Effector memory CD8-positive, alpha-beta T cell (primary cell): ENCODE measurements at regions not wholly inside any gene's neighbourhood (a gene's known extent, or its start where the extent isn't known, plus 50 kb on each side); places are given as distances from the start of the nearest gene placed in this dataset.

ENCODE experiments used
- ATAC-seq: fragments of 150-1000 bp; cut with Tn5 transposase; replicated peaks from 2 replicates; pipeline ENCODE4 v1.10.0; 2021; ENCODE audit warnings: mild to moderate bottlenecking, moderate library complexity
- DNase-seq, 3 experiments: peaks; one replicate each; pipeline ENCODE4 v3.0.0; 2021
- H3K27ac Mint-ChIP-seq, 2 donors: one replicate each; pipeline ENCODE4 v1.8.0; 2022; ENCODE audit warnings: mild to moderate bottlenecking in 2 of 2, mixed read lengths in 2 of 2, moderate library complexity in 2 of 2
- H3K27me3 Mint-ChIP-seq, 2 donors: one replicate each; pipeline ENCODE4 v1.8.0; 2022; ENCODE audit warnings: mixed read lengths in 2 of 2
- H3K36me3 Mint-ChIP-seq: one replicate; pipeline ENCODE4 v1.8.0; 2022; ENCODE audit warnings: mild to moderate bottlenecking, moderate library complexity, mixed read lengths; ENCODE audit not compliant: insufficient read depth
- H3K4me1 Mint-ChIP-seq, 2 donors: one replicate each; pipeline ENCODE4 v1.8.0; 2022; ENCODE audit warnings: low read depth in 2 of 2, mixed read lengths in 2 of 2
- H3K4me3 Mint-ChIP-seq, 2 donors: one replicate each; pipeline ENCODE4 v1.8.0; 2022; ENCODE audit warnings: mild to moderate bottlenecking in 2 of 2, mixed read lengths in 2 of 2, moderate library complexity in 2 of 2
- H3K9me3 Mint-ChIP-seq, 2 donors: one replicate each; pipeline ENCODE4 v1.8.0; 2022; ENCODE audit warnings: mixed read lengths in 2 of 2

- peaks cover 19 to 29% of the 10 kb centered on the region in 2 donors for H3K4me1 Mint-ChIP-seq
- H3K4me3 Mint-ChIP-seq = peak overlapping the region; percentile 63 to 80
- H3K9me3 Mint-ChIP-seq = no peaks in the 10 kb centered on the region
- ATAC-seq = no peak
- no peak for DNase-seq
- H3K36me3 Mint-ChIP-seq = no peaks in the 10 kb centered on the region
- H3K27me3 Mint-ChIP-seq = peaks cover 0 to 1% of the 10 kb centered on the region in 2 donors
- no peak overlapping the region for H3K27ac Mint-ChIP-seq
Measured at GRCh38 chr7:96836456-96836855, 126.8 kb upstream of the SEM1 start.

- DNase-seq (peak; percentile 3 to 25 (median 4)), ATAC-seq (peak; percentile 91)
- peaks cover 19 to 29% of the 10 kb centered on the region in 2 donors for H3K4me1 Mint-ChIP-seq
- H3K9me3 Mint-ChIP-seq = no peaks in the 10 kb centered on the region
- peak overlapping the region; percentile 63 to 80 for H3K4me3 Mint-ChIP-seq
- peaks cover 4 to 6% of the 10 kb centered on the region in 2 donors for H3K27me3 Mint-ChIP-seq
- H3K36me3 Mint-ChIP-seq = no peaks in the 10 kb centered on the region
- peak overlapping the region; percentile 77 to 81 for H3K27ac Mint-ChIP-seq
Measured at GRCh38 chr7:96837593-96837992, 127.9 kb upstream of the SEM1 start.

- H3K36me3 Mint-ChIP-seq = no peaks in the 10 kb centered on the region
- no peaks in the 10 kb centered on the region for H3K9me3 Mint-ChIP-seq
- H3K4me1 Mint-ChIP-seq = peaks cover 19 to 29% of the 10 kb centered on the region in 2 donors
- H3K27me3 Mint-ChIP-seq = peaks cover 13 to 14% of the 10 kb centered on the region in 2 donors
- H3K4me3 Mint-ChIP-seq = peak overlapping the region in 1 of 2 donors; percentile 12
- DNase-seq (no peak), ATAC-seq (no peak)
- H3K27ac Mint-ChIP-seq = no peak overlapping the region
Measured at GRCh38 chr7:96838481-96838880, 128.8 kb upstream of the SEM1 start.

- Mint-ChIP-seq H3K27ac (no peak overlapping the region), H3K36me3 (no peaks in the 10 kb centered on the region), H3K27me3 (peaks cover 0 to 19% of the 10 kb centered on the region in 2 donors), H3K4me1 (no peaks in the 10 kb centered on the region), H3K4me3 (no peak overlapping the region), H3K9me3 (peaks cover 0 to 6% of the 10 kb centered on the region in 2 donors)
- ATAC-seq = no peak
- no peak for DNase-seq
Measured at GRCh38 chr7:96855139-96855538, 145.5 kb upstream of the SEM1 start.

GRCh38 chr7:96855691-96856090 lies 146.0 kb upstream of the SEM1 start:
- H3K9me3 Mint-ChIP-seq = peaks cover 0 to 6% of the 10 kb centered on the region in 2 donors
- no peaks in the 10 kb centered on the region for H3K4me1 Mint-ChIP-seq
- H3K27me3 Mint-ChIP-seq = peaks cover 5 to 21% of the 10 kb centered on the region in 2 donors
- no peak overlapping the region for H3K4me3 Mint-ChIP-seq
- ATAC-seq (no peak), DNase-seq (no peak)
- H3K27ac Mint-ChIP-seq = no peak overlapping the region
- no peaks in the 10 kb centered on the region for H3K36me3 Mint-ChIP-seq

- Mint-ChIP-seq H3K27ac (no peak overlapping the region), H3K27me3 (peaks cover 15 to 19% of the 10 kb centered on the region in 2 donors), H3K36me3 (no peaks in the 10 kb centered on the region), H3K9me3 (no peaks in the 10 kb centered on the region), H3K4me3 (no peak overlapping the region), H3K4me1 (no peaks in the 10 kb centered on the region)
- ATAC-seq (no peak), DNase-seq (no peak)
Measured at GRCh38 chr7:96869538-96869937, 135.8 kb upstream of the DLX6 start.

GRCh38 chr7:96870185-96870584 lies 135.2 kb upstream of the DLX6 start:
- DNase-seq = no peak
- no peak overlapping the region for H3K27ac Mint-ChIP-seq

GRCh38 chr7:96870934-96871333 lies 134.4 kb upstream of the DLX6 start:
- Mint-ChIP-seq H3K36me3 (no peaks in the 10 kb centered on the region), H3K27me3 (peaks cover 15 to 19% of the 10 kb centered on the region in 2 donors), H3K4me3 (no peak overlapping the region), H3K9me3 (no peaks in the 10 kb centered on the region), H3K27ac (no peak overlapping the region), H3K4me1 (no peaks in the 10 kb centered on the region)
- no peak for ATAC-seq
- no peak for DNase-seq

More at GRCh38 chr7:96870185-96870584, 135.2 kb upstream of the DLX6 start:
- H3K36me3 Mint-ChIP-seq = no peaks in the 10 kb centered on the region
- H3K4me1 Mint-ChIP-seq = no peaks in the 10 kb centered on the region
- no peak for ATAC-seq
- H3K27me3 Mint-ChIP-seq = peaks cover 15 to 19% of the 10 kb centered on the region in 2 donors
- H3K9me3 Mint-ChIP-seq = no peaks in the 10 kb centered on the region
- H3K4me3 Mint-ChIP-seq = no peak overlapping the region

- peaks cover 0 to 11% of the 10 kb centered on the region in 2 donors for H3K27me3 Mint-ChIP-seq
Measured at GRCh38 chr7:96887426-96887825, 117.9 kb upstream of the DLX6 start.

GRCh38 chr7:96899108-96899507 lies 106.2 kb upstream of the DLX6 start:
- Mint-ChIP-seq H3K4me1 (no peaks in the 10 kb centered on the region), H3K36me3 (no peaks in the 10 kb centered on the region), H3K4me3 (no peak overlapping the region), H3K27ac (no peak overlapping the region), H3K27me3 (peaks cover 4 to 9% of the 10 kb centered on the region in 2 donors), H3K9me3 (no peaks in the 10 kb centered on the region)
- DNase-seq (no peak), ATAC-seq (no peak)

More at GRCh38 chr7:96887426-96887825, 117.9 kb upstream of the DLX6 start:
- no peak overlapping the region for H3K27ac Mint-ChIP-seq
- ATAC-seq (no peak), DNase-seq (no peak)
- H3K4me3 Mint-ChIP-seq = no peak overlapping the region
- H3K36me3 Mint-ChIP-seq = no peaks in the 10 kb centered on the region
- no peaks in the 10 kb centered on the region for H3K4me1 Mint-ChIP-seq
- no peaks in the 10 kb centered on the region for H3K9me3 Mint-ChIP-seq

GRCh38 chr7:96901822-96902445 lies 103.4 kb upstream of the DLX6 start:
- no peak overlapping the region for H3K4me3 Mint-ChIP-seq
- no peaks in the 10 kb centered on the region for H3K36me3 Mint-ChIP-seq
- H3K4me1 Mint-ChIP-seq = no peaks in the 10 kb centered on the region
- no peaks in the 10 kb centered on the region for H3K9me3 Mint-ChIP-seq
- H3K27me3 Mint-ChIP-seq = peaks cover 5 to 9% of the 10 kb centered on the region in 2 donors
- no peak for DNase-seq
- ATAC-seq = no peak
- no peak overlapping the region for H3K27ac Mint-ChIP-seq

- no peaks in the 10 kb centered on the region for H3K9me3 Mint-ChIP-seq
- H3K4me3 Mint-ChIP-seq = no peak overlapping the region
- H3K4me1 Mint-ChIP-seq = no peaks in the 10 kb centered on the region
- DNase-seq (no peak), ATAC-seq (no peak)
- H3K27me3 Mint-ChIP-seq = peaks cover 5 to 16% of the 10 kb centered on the region in 2 donors
- no peaks in the 10 kb centered on the region for H3K36me3 Mint-ChIP-seq
- no peak overlapping the region for H3K27ac Mint-ChIP-seq
Measured at GRCh38 chr7:96903906-96904305, 101.4 kb upstream of the DLX6 start.

GRCh38 chr7:96910486-96910885 lies 94.9 kb upstream of the DLX6 start:
- peaks cover 20 to 25% of the 10 kb centered on the region in 2 donors for H3K27me3 Mint-ChIP-seq
- ATAC-seq = no peak
- H3K4me3 Mint-ChIP-seq = no peak overlapping the region
- no peaks in the 10 kb centered on the region for H3K4me1 Mint-ChIP-seq
- no peaks in the 10 kb centered on the region for H3K9me3 Mint-ChIP-seq
- no peak overlapping the region for H3K27ac Mint-ChIP-seq
- no peak for DNase-seq
- no peaks in the 10 kb centered on the region for H3K36me3 Mint-ChIP-seq

GRCh38 chr7:96915029-96915428 lies 90.3 kb upstream of the DLX6 start:
- H3K4me1 Mint-ChIP-seq = no peaks in the 10 kb centered on the region
- DNase-seq (no peak), ATAC-seq (no peak)
- peaks cover 15 to 25% of the 10 kb centered on the region in 2 donors for H3K27me3 Mint-ChIP-seq
- no peak overlapping the region for H3K4me3 Mint-ChIP-seq
- no peak overlapping the region for H3K27ac Mint-ChIP-seq
- no peaks in the 10 kb centered on the region for H3K9me3 Mint-ChIP-seq
- no peaks in the 10 kb centered on the region for H3K36me3 Mint-ChIP-seq
